Stomach (tissue), 8 donors: ENCODE measurements at regions not wholly inside any gene's neighbourhood (a gene's known extent, or its start where the extent isn't known, plus 50 kb on each side); places are given as distances from the start of the nearest gene placed in this dataset.

Experiments
- DNase-seq, 2 donors: peaks; one replicate each; pipeline versions ENCODE4 v3.0.0 to v3.0.0-alpha.2; 2013 to 2019
- H3K27ac ChIP-seq, 5 donors: fragments of 200-600 bp in 4 of 5; sonication (generic) in 4 of 5; one replicate each; pipeline ENCODE4 v1.5.1; 2013 to 2019; ENCODE audit warnings: mild to moderate bottlenecking in 1 of 5, moderate library complexity in 1 of 5
- H3K27me3 ChIP-seq, 3 donors: fragments of 200-600 bp; sonication (generic); one replicate each; pipeline ENCODE4 v1.5.1; 2017 to 2019; ENCODE audit warnings: mixed run types in 1 of 3
- H3K36me3 ChIP-seq, 4 donors: fragments of 200-600 bp; sonication (generic); 1 replicate in 3 of 4; 2 replicates in 1 of 4; pipeline ENCODE4 v1.5.1; 2016 to 2019
- H3K4me1 ChIP-seq, 4 donors: fragments of 200-600 bp; sonication (generic); one replicate each; pipeline ENCODE4 v1.5.1; 2016 to 2019
- H3K4me3 ChIP-seq, 4 donors: fragments of 200-600 bp; sonication (generic) in 3 of 4; one replicate each; pipeline ENCODE4 v1.5.1; 2016 to 2019; ENCODE audit warnings: mild to moderate bottlenecking in 1 of 4
- H3K9me3 ChIP-seq, 4 donors: fragments of 200-600 bp; sonication (generic); one replicate each; pipeline ENCODE4 v1.5.1; 2016 to 2019
- EP300 ChIP-seq: sonication (generic); formaldehyde crosslinking; IDR thresholded peaks from one replicate; pipeline ENCODE4 v1.6.1; 2017; ENCODE audit warnings: antibody characterized with exemption
- POLR2A ChIP-seq, 4 donors: fragments of 450-650 bp; IDR thresholded peaks; one replicate each; pipeline ENCODE4 v1.6.1; 2016; ENCODE audit warnings: antibody characterized with exemption in 4 of 4, control low read depth in 2 of 4, mild to moderate bottlenecking in 1 of 4, moderate library complexity in 1 of 4
- POLR2AphosphoS5 ChIP-seq, 3 donors: sonication (generic); formaldehyde crosslinking; IDR thresholded peaks; one replicate each; pipeline ENCODE4 v1.6.1; 2016; ENCODE audit warnings: antibody characterized with exemption in 3 of 3
- WGBS, 5 donors: extraction: QIAGEN DNeasy Blood & Tissue Kit in 3 of 5; methylation state at CpG; one replicate each; pipeline versions ENCODE4 v1.1.5 to v1.1.7; 2013 to 2018; 5-methylcytosine and 5-hydroxymethylcytosine counted together
- intact Hi-C: fragments of 100-400 bp; cut with DNase I; formaldehyde crosslinking; loops from one replicate; pipeline ENCODE4 v1.15.1; 2023; ENCODE audit warnings: low total_unique reads
- TF ChIP-seq, protein P1 (sequence below), 7 experiments: fragments of 450-650 bp in 4 of 7; fragments of 200-600 bp in 3 of 7; sonication (generic) in 3 of 7; IDR thresholded peaks; one replicate each; pipeline ENCODE4 v1.5.1; 2016 to 2019; ENCODE audit warnings: antibody characterized with exemption in 7 of 7, control low read depth in 2 of 7, mild to moderate bottlenecking in 1 of 7
- donor health status: healthy with polysubstance abuse.
- donor health status: Bipolar disorder and iron deficiency.
- donor health status: healthy.

DNA sequence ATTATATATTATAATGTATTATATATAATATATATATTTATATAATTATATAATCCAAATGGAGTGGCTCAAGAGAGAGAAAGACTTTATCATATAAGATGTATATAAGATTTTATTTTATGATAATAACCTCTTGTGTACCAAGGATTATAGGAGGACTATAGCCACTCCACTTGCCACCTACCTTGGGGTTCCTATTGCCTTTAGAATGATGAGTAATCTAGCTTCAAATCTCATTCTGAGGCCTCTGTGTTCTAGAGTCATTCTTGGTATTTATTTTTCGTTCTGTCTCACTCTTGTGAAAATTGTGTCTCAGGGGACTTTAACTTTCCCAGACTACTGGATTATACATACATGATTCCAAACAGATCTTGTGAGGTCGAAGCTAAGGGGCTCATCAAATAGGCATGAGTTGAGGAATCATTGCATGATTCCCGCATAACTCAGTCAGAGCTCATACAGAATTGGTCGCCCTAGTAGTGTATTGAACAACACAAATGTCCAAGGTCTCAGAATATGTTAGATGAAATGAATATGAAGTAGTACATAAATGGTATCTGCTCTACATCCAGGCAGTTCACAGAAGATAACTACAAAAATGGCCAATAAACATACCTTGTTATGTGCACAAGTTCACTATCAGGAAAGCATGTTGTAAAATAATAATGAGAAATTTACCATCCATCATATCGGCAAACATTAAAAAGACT, 159.5 kb upstream of the RNPC3 start:
- 90 to 91% (median 91%) methylated on average over 5 of the region's 5 CpGs for WGBS, 5 donors
- H3K9me3 ChIP-seq: no peaks in the 10 kb centered on the region
- TF ChIP-seq, protein P1, sequence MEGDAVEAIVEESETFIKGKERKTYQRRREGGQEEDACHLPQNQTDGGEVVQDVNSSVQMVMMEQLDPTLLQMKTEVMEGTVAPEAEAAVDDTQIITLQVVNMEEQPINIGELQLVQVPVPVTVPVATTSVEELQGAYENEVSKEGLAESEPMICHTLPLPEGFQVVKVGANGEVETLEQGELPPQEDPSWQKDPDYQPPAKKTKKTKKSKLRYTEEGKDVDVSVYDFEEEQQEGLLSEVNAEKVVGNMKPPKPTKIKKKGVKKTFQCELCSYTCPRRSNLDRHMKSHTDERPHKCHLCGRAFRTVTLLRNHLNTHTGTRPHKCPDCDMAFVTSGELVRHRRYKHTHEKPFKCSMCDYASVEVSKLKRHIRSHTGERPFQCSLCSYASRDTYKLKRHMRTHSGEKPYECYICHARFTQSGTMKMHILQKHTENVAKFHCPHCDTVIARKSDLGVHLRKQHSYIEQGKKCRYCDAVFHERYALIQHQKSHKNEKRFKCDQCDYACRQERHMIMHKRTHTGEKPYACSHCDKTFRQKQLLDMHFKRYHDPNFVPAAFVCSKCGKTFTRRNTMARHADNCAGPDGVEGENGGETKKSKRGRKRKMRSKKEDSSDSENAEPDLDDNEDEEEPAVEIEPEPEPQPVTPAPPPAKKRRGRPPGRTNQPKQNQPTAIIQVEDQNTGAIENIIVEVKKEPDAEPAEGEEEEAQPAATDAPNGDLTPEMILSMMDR (IDR thresholded peaks at IDR 0.05): no peak
- TF ChIP-seq POLR2AphosphoS5 (IDR thresholded peaks at IDR 0.05): no peak
- TF ChIP-seq EP300: no peak
- TF ChIP-seq POLR2A (IDR thresholded peaks at IDR 0.05): no peak
- intact Hi-C loops: no loop called here
- no peak overlapping the region for H3K27ac ChIP-seq
- H3K4me3 ChIP-seq: no peak overlapping the region
- H3K27me3 ChIP-seq: no peaks in the 10 kb centered on the region
- H3K36me3 ChIP-seq: no peaks in the 10 kb centered on the region
- H3K4me1 ChIP-seq: no peaks in the 10 kb centered on the region
- no peak for DNase-seq

DNA sequence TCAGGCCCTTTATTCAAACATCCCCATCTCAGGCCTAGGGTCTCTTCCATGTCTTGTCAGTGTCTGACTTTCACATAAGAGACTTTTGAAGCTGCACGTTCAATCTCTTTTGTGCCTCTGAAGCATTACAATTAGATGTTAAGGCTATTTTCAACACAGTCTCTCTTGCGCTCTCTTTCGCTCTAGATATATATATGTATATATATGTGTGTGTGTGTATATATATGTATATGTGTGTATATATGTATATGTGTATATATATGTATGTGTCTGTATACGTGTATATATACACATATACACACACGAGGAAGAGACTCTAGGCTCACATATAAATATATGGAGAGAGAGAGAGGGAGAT, 162.5 kb upstream of the RNPC3 start:
- Histone ChIP-seq H3K9me3 (no peaks in the 10 kb centered on the region), H3K27ac (no peak overlapping the region), H3K36me3 (no peaks in the 10 kb centered on the region), H3K4me3 (no peak overlapping the region), H3K4me1 (no peaks in the 10 kb centered on the region), H3K27me3 (no peaks in the 10 kb centered on the region)
- intact Hi-C loops: no loop called here
- TF ChIP-seq EP300: no peak
- DNase-seq: no peak
- WGBS, 5 donors: 89 to 93% (median 92%) methylated on average over 5 of the region's 5 CpGs

DNA sequence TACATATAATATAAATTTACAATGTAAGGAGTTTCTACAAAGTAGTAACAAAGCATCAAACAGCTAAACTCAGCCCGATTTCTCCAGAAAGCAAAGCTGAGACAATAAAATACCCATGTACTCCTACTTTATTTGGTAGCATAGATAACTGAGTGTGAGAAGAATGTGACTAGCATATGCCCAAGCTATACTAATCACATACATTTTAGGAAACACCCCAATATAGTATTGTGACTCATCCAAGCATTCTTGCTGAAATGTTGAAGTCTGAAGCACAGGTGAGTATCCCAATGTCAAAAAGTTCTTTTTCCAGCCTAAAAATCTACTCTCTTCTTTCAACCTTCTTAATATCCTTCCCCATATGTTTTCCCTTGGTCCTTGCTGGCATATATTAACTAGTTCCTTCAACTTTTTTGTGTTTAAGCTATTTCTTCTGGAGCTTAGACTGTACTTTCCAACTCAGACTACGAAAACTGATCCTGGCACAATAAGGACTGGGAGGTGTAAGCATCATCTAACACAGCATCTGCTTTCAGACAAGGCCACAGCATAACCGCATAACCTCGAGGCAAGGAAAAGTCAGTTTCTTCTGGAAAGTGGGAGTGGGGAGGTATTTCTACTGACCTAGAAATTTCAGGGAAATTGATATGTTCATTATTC, 163.0 kb upstream of the RNPC3 start:
- intact Hi-C loops: no loop called here
- H3K27ac ChIP-seq: no peak overlapping the region
- no peaks in the 10 kb centered on the region for H3K27me3 ChIP-seq
- no peak overlapping the region for H3K4me3 ChIP-seq
- TF ChIP-seq POLR2A (IDR thresholded peaks at IDR 0.05): no peak
- no peak for TF ChIP-seq POLR2AphosphoS5 (IDR thresholded peaks at IDR 0.05)
- TF ChIP-seq, protein P1 (IDR thresholded peaks at IDR 0.05): no peak
- TF ChIP-seq EP300: no peak
- no peaks in the 10 kb centered on the region for H3K9me3 ChIP-seq
- H3K36me3 ChIP-seq: no peaks in the 10 kb centered on the region
- WGBS, 5 donors: 86 to 93% (median 87%) methylated on average over 4 of the region's 4 CpGs
- no peak for DNase-seq
- H3K4me1 ChIP-seq: no peaks in the 10 kb centered on the region

DNA sequence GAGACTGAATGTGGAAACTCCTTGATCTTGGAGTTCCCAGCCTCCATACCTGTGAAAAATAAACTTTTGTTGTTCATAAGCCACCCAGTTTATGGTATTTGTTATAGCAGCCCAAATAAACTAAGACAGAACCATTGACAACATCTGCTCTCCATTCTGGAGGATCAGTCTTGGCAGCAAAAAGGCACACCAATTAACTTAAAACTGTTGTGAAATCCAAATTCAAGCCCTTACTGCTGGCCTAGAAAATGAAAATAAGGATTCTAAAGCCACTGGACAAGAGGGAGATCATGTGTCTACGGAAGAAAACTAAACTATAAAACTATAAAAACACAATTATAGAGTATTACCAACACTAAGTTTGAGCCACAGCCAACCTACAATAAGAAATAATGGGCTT, 172.1 kb upstream of the RNPC3 start:
- intact Hi-C loops: no loop called here
- H3K27me3 ChIP-seq: no peaks in the 10 kb centered on the region
- no peaks in the 10 kb centered on the region for H3K36me3 ChIP-seq
- no peaks in the 10 kb centered on the region for H3K9me3 ChIP-seq
- 65 to 87% (median 78%) methylated on average over 1 of the region's 1 CpG for WGBS, 5 donors
- no peaks in the 10 kb centered on the region for H3K4me1 ChIP-seq
- TF ChIP-seq, protein P1 (IDR thresholded peaks at IDR 0.05): no peak
- no peak for TF ChIP-seq POLR2AphosphoS5 (IDR thresholded peaks at IDR 0.05)
- TF ChIP-seq POLR2A (IDR thresholded peaks at IDR 0.05): no peak
- TF ChIP-seq EP300: no peak
- H3K27ac ChIP-seq: no peak overlapping the region
- H3K4me3 ChIP-seq: no peak overlapping the region
- DNase-seq: no peak

DNA sequence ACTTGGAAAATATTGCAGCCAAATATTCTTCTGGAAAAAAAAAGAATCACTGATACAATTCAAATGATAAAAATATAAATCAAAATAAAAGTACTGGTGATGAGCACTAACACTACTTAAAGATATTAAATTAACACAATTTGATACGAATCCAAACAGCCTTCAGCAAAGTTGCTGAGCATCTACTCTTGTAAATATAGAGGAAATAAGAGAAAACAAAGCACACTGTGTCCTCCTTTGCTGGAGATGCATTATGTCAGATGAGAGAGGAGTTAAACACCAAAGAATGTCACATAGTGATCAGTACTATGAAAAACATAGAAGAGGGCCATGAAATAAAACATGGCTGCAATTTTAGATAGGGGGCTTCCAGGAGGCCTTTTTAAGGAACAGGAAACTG, 177.4 kb upstream of the RNPC3 start:
- Histone ChIP-seq H3K27me3 (no peaks in the 10 kb centered on the region), H3K4me3 (no peak overlapping the region), H3K27ac (no peak overlapping the region), H3K36me3 (no peaks in the 10 kb centered on the region), H3K9me3 (no peaks in the 10 kb centered on the region), H3K4me1 (no peaks in the 10 kb centered on the region)
- TF ChIP-seq, protein P1 (IDR thresholded peaks at IDR 0.05): no peak
- TF ChIP-seq POLR2A (IDR thresholded peaks at IDR 0.05) (no peak), POLR2AphosphoS5 (IDR thresholded peaks at IDR 0.05) (no peak), EP300 (no peak)
- WGBS, 5 donors: 38 to 52% (median 45%) methylated on average over 1 of the region's 1 CpG
- intact Hi-C loops: no loop called here
- no peak for DNase-seq
